HG03139 (cell line): ENCODE measurements at regions not wholly inside any gene's neighbourhood (a gene's known extent, or its start where the extent isn't known, plus 50 kb on each side); places are given as distances from the start of the nearest gene placed in this dataset.

Experiments
- ATAC-seq: cut with Tn5 transposase; IDR thresholded peaks from one replicate; pipeline ENCODE4 v1.9.1; 2021; ENCODE audit not compliant: unreplicated experiment

DNA sequence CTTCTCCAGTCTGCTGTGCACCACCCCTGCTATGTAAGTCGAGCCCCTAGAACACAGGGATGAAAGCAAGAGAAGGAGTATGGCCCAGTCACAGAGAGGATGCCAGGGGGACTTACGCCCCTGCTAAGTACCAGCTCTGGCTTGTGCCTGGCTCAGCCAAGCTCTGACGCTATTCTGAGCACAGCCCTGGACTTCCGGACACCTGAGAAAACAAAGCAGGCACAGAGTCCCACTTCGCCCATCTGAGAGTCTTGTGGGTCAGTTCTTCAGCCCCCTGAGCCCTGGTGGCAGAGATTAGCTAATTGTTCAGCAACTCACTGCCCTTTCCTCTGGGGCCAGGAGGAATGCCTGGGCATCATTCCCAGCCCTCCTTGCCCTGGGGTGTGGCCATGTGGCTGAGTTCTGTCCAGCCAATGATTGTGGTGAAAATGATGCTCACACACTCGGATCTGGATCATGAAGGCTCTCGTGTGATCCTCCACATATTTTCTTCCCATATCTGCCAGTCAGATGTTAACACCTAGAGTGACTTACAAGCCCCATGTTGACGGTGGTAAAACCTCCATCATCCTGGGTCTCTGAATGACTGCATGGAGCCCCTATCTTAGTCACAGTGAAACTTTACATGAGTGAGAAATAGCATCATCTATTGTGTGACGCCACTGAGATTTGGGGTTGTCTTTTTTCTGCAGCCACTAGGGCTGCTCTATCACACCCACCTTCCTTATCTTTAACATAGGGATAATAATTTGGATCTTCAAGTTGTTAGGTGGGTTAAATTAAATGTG, 105.7 kb downstream of the TPRA1 start:
- no peak for ATAC-seq

DNA sequence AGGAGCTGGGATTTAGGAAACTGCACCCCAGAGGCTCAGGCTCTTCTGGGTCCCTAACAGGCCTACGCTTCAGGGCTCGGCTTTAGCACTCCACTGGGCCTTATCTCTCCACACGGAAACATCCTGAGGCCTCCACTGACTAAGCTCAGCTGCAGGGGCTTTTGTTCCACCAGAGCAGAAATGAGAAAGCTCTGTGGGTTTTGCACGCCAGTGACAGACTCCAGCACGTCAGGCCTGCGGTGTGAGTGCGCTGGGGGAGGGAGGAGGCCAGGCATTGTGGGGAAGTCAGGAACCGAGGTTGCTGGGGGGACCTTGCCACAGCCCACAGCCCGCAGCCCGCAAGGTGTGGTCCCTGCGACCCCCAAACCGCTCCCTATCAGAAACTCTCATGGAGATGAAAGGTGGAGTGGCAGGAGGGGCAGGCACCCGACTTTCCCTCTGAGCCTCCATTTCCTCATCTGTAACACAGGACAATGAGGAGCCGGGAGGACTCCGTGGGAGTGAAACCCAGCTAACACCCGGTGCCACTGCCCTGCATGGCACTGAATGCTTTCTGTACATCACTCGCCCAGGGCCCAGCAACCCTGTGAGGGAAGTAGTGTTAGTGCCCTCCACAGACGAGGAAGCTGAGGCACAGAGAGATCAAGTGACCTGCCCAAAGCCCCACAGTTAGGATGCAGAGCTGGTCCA, 106.5 kb downstream of the TPRA1 start:
- ATAC-seq: peak; percentile 73

DNA sequence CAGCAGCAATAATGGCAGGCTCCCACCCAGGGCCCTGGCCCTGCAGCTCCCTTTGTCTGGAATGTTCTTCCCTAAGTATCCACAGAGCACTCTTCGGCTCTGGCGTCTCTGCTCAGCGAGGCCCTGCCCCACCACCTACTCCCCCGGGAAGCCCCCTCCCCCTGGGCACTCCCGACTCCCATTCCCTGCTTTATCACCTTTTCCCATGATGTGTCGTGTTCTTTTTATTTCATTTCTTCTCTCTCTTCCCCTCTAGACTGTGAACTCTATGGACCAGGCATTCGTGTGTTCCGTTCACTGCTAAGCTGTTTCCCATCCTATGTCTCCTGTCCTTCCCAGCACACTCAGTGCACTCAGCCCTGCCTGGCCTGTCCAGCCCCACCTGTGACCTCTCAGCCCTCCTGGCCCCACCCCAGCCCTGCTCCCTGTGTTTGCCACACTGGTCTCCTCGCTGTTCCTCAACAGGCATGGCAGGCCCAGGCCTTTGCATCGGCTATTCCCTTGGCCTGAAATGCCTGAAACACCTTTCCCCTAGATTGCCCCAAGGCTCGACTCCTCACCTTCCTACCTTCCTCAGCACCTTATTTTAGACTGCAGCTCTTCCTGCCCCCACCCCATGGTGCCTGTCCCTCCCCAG, 107.4 kb downstream of the TPRA1 start:
- ATAC-seq: no peak

DNA sequence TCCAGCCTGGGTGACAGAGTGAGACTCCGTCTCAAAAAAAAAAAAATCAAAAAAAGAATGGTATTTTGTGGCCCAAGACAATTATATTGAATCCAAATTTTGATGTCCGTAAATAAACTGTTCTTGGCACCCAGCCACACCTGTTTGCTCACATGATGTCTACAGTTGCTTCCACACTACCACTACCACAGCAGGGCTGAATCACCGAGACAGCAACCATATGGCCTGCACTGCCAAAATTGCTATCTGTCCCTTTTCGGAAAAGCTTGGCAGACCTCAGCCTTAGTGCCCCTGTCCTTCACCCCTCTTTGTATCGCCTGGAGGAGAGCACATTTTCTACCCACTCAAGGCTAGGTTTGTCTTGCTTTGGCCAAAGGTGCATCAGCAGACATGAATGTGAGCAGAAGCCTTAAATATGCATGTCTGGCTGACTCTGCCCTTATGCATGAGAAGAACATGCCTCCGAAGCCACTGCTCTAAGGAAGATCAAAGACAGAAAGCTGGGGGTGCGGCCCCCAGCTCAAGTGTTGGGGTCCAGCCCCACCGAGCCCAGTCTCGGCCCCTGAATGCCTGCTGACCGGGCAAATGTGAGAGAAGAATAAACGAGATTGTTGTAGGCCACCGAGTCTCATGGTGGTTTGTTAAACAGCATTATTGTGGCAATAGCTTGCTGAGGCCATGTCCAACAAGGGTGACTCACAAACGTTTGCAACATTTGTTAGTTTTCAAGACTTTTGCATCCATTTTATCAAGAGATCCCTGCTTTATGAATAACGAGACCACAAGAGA, 108.1 kb downstream of the TPRA1 start:
- ATAC-seq: no peak

DNA sequence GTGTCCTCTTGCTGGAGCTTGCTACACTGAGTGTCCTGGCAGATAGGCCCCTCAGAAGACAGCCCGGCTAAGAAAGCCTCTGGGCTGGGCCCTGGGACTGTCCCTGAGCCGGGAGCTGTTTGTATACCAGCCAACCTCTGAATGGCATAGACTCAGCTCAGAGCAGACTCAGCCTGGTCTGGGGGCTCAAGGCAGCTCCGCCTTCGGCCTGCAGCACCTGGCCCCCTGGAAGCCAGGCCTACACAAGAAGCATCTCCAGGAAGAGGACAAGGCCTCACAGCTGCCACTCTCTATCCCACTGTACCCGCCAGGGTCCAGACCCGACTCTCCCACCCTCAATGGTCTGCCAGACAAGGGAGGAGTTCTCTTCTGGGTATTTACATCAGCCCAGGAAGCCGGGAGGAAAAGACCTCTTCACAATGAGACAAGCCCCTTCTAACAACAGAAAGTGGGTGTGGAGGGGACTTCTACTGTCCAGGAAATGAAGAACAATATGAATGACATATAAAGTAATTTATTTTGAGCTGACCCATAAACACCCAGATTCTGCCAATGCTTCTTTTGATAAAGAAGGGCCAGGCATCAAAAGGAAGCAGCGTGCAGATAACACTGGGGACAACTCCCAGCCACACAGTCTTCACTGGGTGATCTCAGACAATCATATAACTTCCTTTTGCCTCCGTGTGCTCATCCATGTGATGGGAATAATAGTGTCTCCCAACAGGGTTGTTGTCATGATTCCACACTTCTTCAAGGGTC, 110.2 kb downstream of the TPRA1 start:
- ATAC-seq: no peak

DNA sequence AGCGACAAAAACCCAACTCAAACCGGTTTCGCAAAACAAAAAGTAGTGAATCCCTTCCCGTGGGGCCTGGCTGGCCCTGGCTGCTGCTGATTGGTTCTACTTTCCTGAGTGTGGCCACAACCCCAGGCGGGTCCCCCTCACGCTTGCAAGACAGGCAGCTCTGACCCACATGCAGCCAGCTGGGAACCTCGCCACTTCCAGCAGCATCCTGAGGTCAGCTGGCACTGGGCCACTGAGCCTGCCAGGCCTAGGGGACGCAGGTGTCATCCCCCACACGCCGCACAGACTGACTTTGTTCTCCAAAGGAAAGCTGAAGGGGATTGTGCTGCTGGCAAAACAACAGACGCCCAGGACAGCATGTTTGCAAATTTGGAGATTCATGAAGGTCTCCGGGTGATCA, 111.1 kb downstream of the TPRA1 start:
- ATAC-seq: no peak

DNA sequence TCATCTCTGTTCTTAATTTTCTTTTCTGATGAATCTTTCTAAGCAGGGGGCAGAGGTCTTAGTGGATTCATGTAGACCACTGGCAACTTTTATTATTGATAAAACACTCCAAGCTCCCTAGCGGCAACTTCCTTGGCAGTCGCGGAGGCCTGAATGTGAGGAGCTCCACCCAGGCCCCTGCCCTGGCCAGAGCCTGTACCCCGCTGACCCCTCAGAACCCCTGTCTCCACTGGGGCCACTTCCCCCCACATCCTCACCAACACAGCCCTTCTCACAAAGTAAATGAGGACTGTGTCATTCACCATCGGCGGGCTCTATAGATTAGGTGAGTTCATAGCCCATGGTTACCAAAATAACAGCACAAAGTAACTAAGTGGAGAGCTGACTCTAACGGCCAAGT, 111.6 kb downstream of the TPRA1 start:
- no peak for ATAC-seq

DNA sequence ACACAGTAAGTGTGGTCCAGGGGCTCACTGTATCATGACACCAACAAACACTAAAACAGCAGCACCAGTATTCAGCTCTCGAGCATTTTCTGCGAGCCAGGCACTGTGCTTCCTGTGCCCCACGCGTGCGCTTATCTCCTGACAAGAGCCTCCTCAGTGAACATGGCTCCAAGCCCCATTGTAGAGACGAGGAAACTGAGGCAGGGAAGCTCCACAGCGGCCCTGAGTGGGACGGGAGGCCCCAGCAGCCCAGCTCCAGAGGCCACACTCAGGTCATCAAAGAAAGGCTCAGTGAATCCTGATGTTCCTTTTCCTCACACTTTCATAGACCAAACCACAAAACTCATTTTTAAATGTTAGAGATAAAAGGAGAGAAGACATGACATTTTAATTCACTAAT, 113.1 kb downstream of the TPRA1 start:
- ATAC-seq: no peak

DNA sequence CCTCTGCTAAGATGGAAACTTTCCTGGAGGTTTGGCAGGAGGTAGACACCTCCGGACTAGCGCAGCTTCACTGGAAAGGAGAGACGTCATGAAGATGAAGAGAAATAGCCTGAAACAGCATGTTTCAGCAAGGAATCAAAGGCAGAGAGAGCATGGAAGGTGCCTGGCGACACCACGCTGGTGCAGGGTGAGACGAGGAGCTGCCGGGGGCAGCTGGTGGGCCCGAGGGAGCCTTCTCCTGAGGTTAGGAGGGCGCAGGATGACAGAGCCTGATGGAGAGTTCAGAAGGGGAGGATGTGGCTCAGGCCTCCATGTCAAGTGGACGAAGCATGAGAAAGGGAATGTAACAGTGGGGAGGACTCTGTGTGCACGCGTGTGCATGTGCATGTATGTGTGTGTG, 113.6 kb downstream of the TPRA1 start:
- ATAC-seq: no peak

DNA sequence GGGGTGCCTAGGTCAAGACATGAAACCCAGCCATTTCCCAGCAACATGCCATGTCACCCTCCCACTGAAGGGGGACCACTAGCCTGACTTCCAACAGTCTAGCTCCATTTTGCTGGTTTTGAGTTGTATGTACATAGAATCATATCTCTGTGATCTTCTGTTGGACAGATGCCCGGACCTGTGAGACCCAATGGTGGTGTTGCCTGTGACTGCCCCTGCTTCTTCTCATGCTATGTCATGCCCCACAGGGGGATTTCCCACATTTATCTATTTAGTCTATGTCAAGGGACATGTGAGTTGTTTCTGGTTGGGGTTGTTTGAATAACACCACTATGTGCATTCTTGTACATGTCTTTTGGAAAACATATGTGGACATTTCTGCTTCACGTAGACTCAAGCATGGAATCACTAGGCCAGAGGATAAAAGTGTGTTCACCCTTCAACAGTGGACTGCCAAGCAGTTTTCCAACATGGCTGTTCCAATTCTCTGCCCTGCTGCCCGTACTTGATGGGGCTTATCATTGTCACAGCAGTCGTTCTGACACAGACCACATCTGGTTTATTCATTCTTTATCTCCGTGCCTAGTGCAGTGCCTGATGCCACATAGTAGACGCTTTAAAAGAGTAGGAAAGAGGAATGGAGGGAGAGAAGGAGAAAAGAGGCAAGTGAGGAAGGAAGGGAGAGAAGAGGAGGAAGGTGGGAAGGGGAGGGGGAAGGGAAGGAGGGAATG, 114.4 kb downstream of the TPRA1 start:
- ATAC-seq: no peak

DNA sequence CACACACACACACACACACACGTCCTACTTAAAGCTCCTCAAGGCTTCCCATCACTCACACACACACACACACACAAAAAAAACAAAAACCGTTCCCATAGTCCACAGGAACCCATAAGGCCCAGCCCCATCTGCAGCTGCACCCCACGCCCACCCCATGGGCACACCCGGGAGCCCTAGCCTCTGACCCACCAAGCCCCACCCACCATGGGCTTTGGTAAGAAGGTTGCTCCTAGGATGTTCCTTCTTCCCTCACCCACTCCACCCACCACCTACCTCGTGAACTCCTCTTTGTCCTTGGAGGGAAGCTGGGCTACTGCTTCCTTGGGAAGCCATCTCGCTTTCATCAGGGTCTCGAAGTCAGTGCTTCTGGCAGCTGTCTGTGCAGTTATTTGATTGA, 115.1 kb downstream of the TPRA1 start:
- no peak for ATAC-seq

DNA sequence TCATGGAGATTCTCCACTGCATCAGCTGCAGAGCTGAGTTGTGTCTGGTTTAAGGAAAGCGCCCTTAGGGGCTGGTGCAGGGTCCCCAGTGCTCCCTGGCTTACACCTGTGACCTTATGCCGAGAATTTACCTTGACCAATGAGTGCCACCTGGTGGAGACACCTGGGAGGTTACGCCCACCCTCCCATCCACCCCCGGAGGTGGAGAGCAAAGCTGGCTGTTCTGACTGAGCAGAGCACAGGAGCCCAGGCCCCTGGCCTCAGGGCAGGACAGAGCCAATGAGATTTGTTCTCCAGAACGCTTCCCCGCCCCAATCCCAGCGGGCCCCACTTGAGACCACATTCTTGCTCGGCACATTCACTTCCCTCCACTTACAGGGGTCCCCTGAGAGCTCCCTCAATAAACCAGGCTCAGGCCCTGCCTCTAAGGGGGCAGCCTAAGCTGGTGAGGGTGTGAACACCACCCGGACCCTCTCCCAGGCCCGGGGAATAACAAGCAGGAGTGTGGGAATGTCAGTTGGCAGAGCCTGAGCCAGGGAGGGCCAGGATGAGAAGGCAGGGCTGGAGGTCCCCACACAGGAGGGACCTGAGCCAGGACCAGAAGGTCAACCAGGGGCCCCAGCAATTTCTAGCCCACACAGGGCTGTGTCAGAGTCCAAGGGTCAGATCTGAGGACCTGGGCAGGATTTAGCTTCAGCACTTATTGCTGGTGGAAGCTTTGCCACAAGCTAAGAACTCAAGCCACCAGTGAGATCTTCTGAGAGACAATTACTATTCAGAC, 117.1 kb downstream of the TPRA1 start:
- ATAC-seq: no peak

DNA sequence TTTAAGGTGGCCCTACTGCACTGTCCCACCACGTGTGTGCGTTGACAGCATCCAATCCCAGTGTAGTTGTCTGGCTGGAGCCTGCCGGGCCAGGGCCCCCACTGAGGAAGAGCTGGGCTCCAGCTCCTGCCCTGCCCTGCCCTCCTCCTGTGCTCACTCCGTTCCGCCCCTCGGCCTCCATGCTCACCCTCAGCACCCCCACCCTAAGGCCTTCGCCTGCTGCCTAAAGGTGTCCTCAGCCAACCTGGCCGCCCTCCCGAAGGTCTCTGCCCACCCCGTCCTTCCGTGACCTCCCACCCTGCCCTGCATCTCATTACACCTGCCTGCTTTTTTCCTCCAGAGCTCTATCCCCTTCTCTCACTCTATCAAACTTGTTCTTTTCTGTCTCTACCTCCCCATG, 118.0 kb downstream of the TPRA1 start:
- ATAC-seq: no peak

DNA sequence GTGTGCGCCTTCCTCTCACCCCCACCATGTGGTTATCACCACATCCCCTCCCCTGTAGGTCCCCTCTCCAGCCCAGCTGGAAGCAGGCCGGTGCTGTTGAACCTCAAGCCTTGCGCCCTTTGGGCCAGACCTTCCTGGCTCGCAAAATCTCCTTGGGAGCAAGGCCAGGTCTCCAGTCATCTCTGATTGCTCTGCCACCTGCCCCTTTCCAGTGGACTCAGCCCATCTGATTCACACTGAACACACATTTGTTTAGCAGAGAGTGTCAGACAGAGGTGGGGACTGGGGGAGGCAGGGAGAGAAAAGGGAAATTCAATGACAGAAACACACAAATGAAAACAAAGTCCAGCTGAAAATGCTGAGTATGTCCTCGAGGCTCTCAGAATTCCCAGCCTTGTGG, 119.4 kb downstream of the TPRA1 start:
- ATAC-seq: no peak

DNA sequence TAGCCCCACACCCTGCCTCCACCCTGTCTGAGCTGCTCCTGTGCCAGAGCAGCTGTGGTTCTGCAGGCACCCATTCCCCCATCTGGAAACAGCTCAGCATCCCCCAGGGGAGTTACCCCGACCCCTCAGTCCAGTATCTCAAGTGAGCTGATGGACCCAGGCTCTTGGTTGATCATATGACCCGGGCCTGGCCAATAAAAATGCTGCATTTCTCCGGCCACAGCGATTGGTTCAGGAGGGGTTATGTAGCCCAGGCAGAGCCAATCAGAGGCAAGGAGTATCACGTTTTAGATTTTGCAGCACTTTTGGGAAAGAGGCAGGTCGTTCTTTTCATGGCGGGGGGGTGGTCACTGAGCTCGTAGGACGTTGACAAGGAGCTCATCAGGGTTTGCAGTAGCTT, 120.8 kb downstream of the TPRA1 start:
- no peak for ATAC-seq

DNA sequence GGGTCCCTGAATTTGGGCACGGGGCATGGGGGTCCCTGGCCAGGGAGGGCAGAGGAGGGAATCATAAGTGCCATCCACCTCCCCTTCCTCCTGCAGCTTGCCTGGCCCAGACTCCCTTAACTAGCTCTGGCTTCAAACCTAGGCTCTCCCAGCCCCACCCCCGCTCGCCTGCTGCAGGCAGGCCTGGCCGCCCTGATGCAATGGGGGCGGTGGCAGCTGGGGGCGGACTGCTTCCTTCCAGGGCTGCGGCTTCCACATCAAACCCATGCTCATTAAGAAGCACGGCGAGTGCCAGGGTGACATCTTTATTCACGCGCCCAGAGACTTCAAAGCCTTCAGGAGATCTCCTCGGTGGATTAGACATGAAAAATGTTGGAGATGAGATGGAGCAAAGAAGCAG, 123.1 kb downstream of the TPRA1 start:
- ATAC-seq: no peak

DNA sequence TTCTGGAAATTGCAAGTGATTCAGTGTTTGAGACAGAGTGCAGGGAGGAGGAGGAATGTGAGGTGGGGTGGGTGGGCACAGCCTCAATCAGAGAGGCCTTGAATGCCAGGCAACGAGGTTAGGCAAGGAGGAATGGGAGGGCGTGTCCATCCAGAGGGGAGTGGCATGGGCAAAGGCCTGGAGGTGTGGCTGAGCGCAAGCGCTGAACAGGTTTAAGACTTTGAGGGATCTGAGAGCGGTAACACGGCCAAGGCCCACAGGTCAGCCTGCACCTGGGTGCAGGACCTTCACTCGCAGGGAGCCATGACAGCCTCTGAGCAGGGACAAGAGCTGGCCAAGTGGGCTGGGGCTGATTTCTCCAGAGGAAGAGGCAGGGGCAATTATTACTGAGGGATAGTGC, 125.9 kb downstream of the TPRA1 start:
- ATAC-seq: no peak

DNA sequence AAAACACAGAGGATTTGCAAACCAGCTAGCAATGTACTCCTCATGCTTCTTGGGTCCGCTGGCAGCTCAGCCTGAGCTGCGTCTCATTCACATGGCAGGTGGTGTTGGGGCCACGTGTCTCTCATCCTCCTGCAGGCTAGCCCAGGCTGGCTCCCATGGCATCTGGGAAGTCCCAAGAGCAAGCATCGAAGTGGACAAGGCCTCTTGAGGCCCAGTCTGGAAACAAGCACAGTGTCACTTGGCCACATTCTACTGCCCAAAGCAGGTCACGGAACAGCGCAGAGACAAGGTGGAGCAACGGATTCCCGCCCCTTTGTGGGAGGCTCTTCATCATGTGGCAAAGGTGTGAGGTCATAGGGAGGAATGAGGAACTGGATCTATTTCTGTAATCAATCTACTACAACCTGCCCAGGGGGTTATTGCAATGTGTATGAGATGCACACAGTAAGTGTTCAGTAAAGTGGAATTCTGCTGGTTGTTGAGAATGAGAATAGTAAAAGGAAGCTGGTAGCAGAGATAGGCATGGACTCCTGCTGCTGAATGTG, 128.3 kb downstream of the TPRA1 start:
- no peak for ATAC-seq

DNA sequence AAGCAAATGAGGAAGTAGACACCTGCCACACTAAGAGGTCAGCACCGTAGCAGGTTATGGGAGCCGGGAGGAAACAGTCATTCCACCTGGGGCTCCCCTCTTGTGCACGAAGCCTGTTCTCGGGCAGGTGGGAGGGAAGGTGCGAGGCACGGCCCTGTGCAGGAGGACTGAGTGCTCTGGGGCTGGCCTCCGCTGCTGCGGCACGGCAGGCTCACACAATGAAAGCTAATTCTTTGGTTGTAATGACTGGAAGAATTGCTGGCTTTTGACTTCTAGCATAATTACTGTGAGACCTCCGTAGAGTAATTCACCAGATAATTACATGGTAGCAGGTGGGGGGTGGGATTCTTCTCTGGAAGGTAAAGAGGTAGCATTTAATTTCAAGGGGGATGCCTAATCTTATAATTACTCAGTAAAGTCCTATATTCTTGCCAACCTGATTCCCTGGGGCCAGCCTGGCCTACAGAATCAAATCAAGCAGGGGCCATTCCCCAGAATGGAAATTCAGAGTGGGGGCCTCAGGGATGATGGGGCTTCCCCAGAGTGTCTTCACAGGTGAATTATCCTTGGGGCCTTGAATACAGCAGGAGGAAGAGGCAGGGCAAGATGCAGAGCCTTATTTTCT, 129.1 kb downstream of the TPRA1 start:
- no peak for ATAC-seq
